T-helper 2 cell treated with Interferon-gamma antibody and Interleukin-4, amounts not matched to agents 5 μg/mL and 100 μg/mL, for 36 hours (primary cell): ENCODE measurements at regions not wholly inside any gene's neighbourhood (a gene's known extent, or its start where the extent isn't known, plus 50 kb on each side); places are given as distances from the start of the nearest gene placed in this dataset.

Experiments used
- DNase-seq: peaks from one replicate; pipeline ENCODE4 v3.0.0; 2021; ENCODE audit warnings: low spot score
- H3K27ac Mint-ChIP-seq: one replicate; pipeline ENCODE4 v1.8.0; 2021; ENCODE audit warnings: mild to moderate bottlenecking, mixed read lengths
- H3K27me3 Mint-ChIP-seq: one replicate; pipeline ENCODE4 v1.8.0; 2021; ENCODE audit warnings: low read depth, mixed read lengths
- H3K36me3 Mint-ChIP-seq: one replicate; pipeline ENCODE4 v1.8.0; 2021; ENCODE audit warnings: low read depth, mixed read lengths
- H3K4me1 Mint-ChIP-seq: one replicate; pipeline ENCODE4 v1.8.0; 2021; ENCODE audit warnings: low read depth, mixed read lengths
- H3K4me3 Mint-ChIP-seq: one replicate; pipeline ENCODE4 v1.8.0; 2022; ENCODE audit warnings: mild to moderate bottlenecking, moderate library complexity, mixed read lengths
- H3K9me3 Mint-ChIP-seq: one replicate; pipeline ENCODE4 v1.8.0; 2021; ENCODE audit warnings: mixed read lengths

- DNase-seq: no peak
- no peak overlapping the region for H3K4me3 Mint-ChIP-seq
- H3K27me3 Mint-ChIP-seq: no peaks in the 10 kb centered on the region
- H3K4me1 Mint-ChIP-seq: no peaks in the 10 kb centered on the region
- no peaks in the 10 kb centered on the region for H3K36me3 Mint-ChIP-seq
- peaks cover 34% of the 10 kb centered on the region for H3K9me3 Mint-ChIP-seq
- no peak overlapping the region for H3K27ac Mint-ChIP-seq
Observed at GRCh38 chr4:167767281-167767680, 325.1 kb upstream of the ANXA10 start.

GRCh38 chr4:167774646-167775045, 317.7 kb upstream of the ANXA10 start:
- Mint-ChIP-seq H3K27me3 (no peaks in the 10 kb centered on the region), H3K36me3 (no peaks in the 10 kb centered on the region), H3K9me3 (peaks cover 21% of the 10 kb centered on the region), H3K4me1 (no peaks in the 10 kb centered on the region), H3K27ac (no peak overlapping the region), H3K4me3 (no peak overlapping the region)
- no peak for DNase-seq

- DNase-seq: no peak
- Mint-ChIP-seq H3K36me3 (no peaks in the 10 kb centered on the region), H3K27me3 (no peaks in the 10 kb centered on the region), H3K27ac (no peak overlapping the region), H3K4me1 (no peaks in the 10 kb centered on the region), H3K9me3 (peaks cover 23% of the 10 kb centered on the region), H3K4me3 (no peak overlapping the region)
Observed at GRCh38 chr4:167775375-167775774, 317.0 kb upstream of the ANXA10 start.

- Mint-ChIP-seq H3K4me1 (no peaks in the 10 kb centered on the region), H3K4me3 (no peak overlapping the region), H3K27ac (no peak overlapping the region), H3K9me3 (peaks cover 22% of the 10 kb centered on the region), H3K27me3 (no peaks in the 10 kb centered on the region), H3K36me3 (no peaks in the 10 kb centered on the region)
- DNase-seq: no peak
Observed at GRCh38 chr4:167779280-167779679, 313.1 kb upstream of the ANXA10 start.

GRCh38 chr4:167779864-167780263, 312.5 kb upstream of the ANXA10 start:
- DNase-seq: no peak
- peaks cover 22% of the 10 kb centered on the region for H3K9me3 Mint-ChIP-seq
- H3K4me3 Mint-ChIP-seq: no peak overlapping the region
- no peaks in the 10 kb centered on the region for H3K27me3 Mint-ChIP-seq
- H3K36me3 Mint-ChIP-seq: no peaks in the 10 kb centered on the region
- no peaks in the 10 kb centered on the region for H3K4me1 Mint-ChIP-seq
- H3K27ac Mint-ChIP-seq: no peak overlapping the region

GRCh38 chr4:167784826-167785225, 307.5 kb upstream of the ANXA10 start:
- no peaks in the 10 kb centered on the region for H3K36me3 Mint-ChIP-seq
- DNase-seq: no peak
- H3K9me3 Mint-ChIP-seq: peaks cover 12% of the 10 kb centered on the region
- no peaks in the 10 kb centered on the region for H3K27me3 Mint-ChIP-seq
- no peak overlapping the region for H3K27ac Mint-ChIP-seq
- no peaks in the 10 kb centered on the region for H3K4me1 Mint-ChIP-seq
- H3K4me3 Mint-ChIP-seq: no peak overlapping the region

GRCh38 chr4:167785523-167785922, 306.8 kb upstream of the ANXA10 start:
- no peak overlapping the region for H3K27ac Mint-ChIP-seq
- H3K9me3 Mint-ChIP-seq: peaks cover 7% of the 10 kb centered on the region

GRCh38 chr4:167786504-167786903, 305.8 kb upstream of the ANXA10 start:
- no peak for DNase-seq
- Mint-ChIP-seq H3K4me3 (no peak overlapping the region), H3K36me3 (no peaks in the 10 kb centered on the region), H3K4me1 (no peaks in the 10 kb centered on the region), H3K27ac (no peak overlapping the region), H3K27me3 (no peaks in the 10 kb centered on the region), H3K9me3 (peaks cover 7% of the 10 kb centered on the region)

More at GRCh38 chr4:167785523-167785922, 306.8 kb upstream of the ANXA10 start:
- Mint-ChIP-seq H3K27me3 (no peaks in the 10 kb centered on the region), H3K4me3 (no peak overlapping the region), H3K4me1 (no peaks in the 10 kb centered on the region), H3K36me3 (no peaks in the 10 kb centered on the region)
- DNase-seq: no peak

GRCh38 chr4:167787231-167787630, 305.1 kb upstream of the ANXA10 start:
- Mint-ChIP-seq H3K4me1 (no peaks in the 10 kb centered on the region), H3K4me3 (no peak overlapping the region), H3K36me3 (no peaks in the 10 kb centered on the region), H3K9me3 (peaks cover 7% of the 10 kb centered on the region), H3K27ac (no peak overlapping the region), H3K27me3 (no peaks in the 10 kb centered on the region)
- DNase-seq: no peak

GRCh38 chr4:167802463-167803212, 289.7 kb upstream of the ANXA10 start:
- Mint-ChIP-seq H3K27ac (no peak overlapping the region), H3K4me3 (no peak overlapping the region), H3K36me3 (no peaks in the 10 kb centered on the region), H3K27me3 (no peaks in the 10 kb centered on the region), H3K9me3 (peaks cover 7% of the 10 kb centered on the region), H3K4me1 (no peaks in the 10 kb centered on the region)
- DNase-seq: no peak

GRCh38 chr4:167811958-167812357, 280.4 kb upstream of the ANXA10 start:
- Mint-ChIP-seq H3K4me1 (no peaks in the 10 kb centered on the region), H3K36me3 (no peaks in the 10 kb centered on the region), H3K27me3 (no peaks in the 10 kb centered on the region), H3K4me3 (no peak overlapping the region), H3K9me3 (peaks cover 8% of the 10 kb centered on the region), H3K27ac (no peak overlapping the region)
- no peak for DNase-seq

GRCh38 chr4:167826281-167826680, 266.1 kb upstream of the ANXA10 start:
- H3K4me3 Mint-ChIP-seq: no peak overlapping the region
- H3K27me3 Mint-ChIP-seq: no peaks in the 10 kb centered on the region
- no peaks in the 10 kb centered on the region for H3K9me3 Mint-ChIP-seq
- no peak overlapping the region for H3K27ac Mint-ChIP-seq
- H3K4me1 Mint-ChIP-seq: no peaks in the 10 kb centered on the region
- H3K36me3 Mint-ChIP-seq: no peaks in the 10 kb centered on the region
- DNase-seq: no peak

GRCh38 chr4:167831855-167832254, 260.5 kb upstream of the ANXA10 start:
- Mint-ChIP-seq H3K4me3 (no peak overlapping the region), H3K9me3 (no peaks in the 10 kb centered on the region), H3K27ac (no peak overlapping the region), H3K36me3 (no peaks in the 10 kb centered on the region), H3K4me1 (no peaks in the 10 kb centered on the region), H3K27me3 (no peaks in the 10 kb centered on the region)
- DNase-seq: no peak

- Mint-ChIP-seq H3K27me3 (no peaks in the 10 kb centered on the region), H3K4me1 (no peaks in the 10 kb centered on the region), H3K27ac (no peak overlapping the region), H3K4me3 (no peak overlapping the region), H3K9me3 (no peaks in the 10 kb centered on the region), H3K36me3 (no peaks in the 10 kb centered on the region)
- no peak for DNase-seq
Observed at GRCh38 chr4:167838686-167839085, 253.7 kb upstream of the ANXA10 start.

GRCh38 chr4:167842487-167842886, 249.8 kb upstream of the ANXA10 start:
- DNase-seq: no peak
- no peaks in the 10 kb centered on the region for H3K9me3 Mint-ChIP-seq
- H3K27me3 Mint-ChIP-seq: no peaks in the 10 kb centered on the region
- H3K27ac Mint-ChIP-seq: no peak overlapping the region
- H3K4me1 Mint-ChIP-seq: no peaks in the 10 kb centered on the region
- H3K4me3 Mint-ChIP-seq: no peak overlapping the region
- H3K36me3 Mint-ChIP-seq: no peaks in the 10 kb centered on the region
